KMS-11 (cell line): ENCODE measurements at regions not wholly inside any gene's neighbourhood (a gene's known extent, or its start where the extent isn't known, plus 50 kb on each side); places are given as distances from the start of the nearest gene placed in this dataset.

Source experiments
- H2AFZ ChIP-seq: fragments of 200-600 bp; sonication (generic); 2 replicates; pipeline ENCODE4 v1.6.1; 2016; ENCODE audit warnings: antibody characterized with exemption, mixed run types, low read depth
- H3K27ac ChIP-seq: fragments of 200-600 bp; sonication (generic); 2 replicates; pipeline ENCODE4 v1.6.1; 2016; ENCODE audit warnings: mild to moderate bottlenecking, mixed run types
- H3K27me3 ChIP-seq: fragments of 200-600 bp; sonication (generic); 2 replicates; pipeline ENCODE4 v1.6.1; 2017; ENCODE audit warnings: mild to moderate bottlenecking, low read depth, mixed run types, moderate library complexity; ENCODE audit not compliant: insufficient read depth
- H3K36me3 ChIP-seq: fragments of 200-600 bp; sonication (generic); 2 replicates; pipeline ENCODE4 v1.6.1; 2017; ENCODE audit warnings: mild to moderate bottlenecking, mixed run types; ENCODE audit not compliant: insufficient read depth
- H3K4me1 ChIP-seq: fragments of 200-600 bp; sonication (generic); 2 replicates; pipeline ENCODE4 v1.6.1; 2016; ENCODE audit warnings: mild to moderate bottlenecking, low read depth, mixed run types; ENCODE audit not compliant: poor library complexity, severe bottlenecking
- H3K4me2 ChIP-seq: fragments of 200-600 bp; sonication (generic); 2 replicates; pipeline ENCODE4 v1.7.0; 2016; ENCODE audit warnings: mild to moderate bottlenecking, mixed run types
- H3K4me3 ChIP-seq: fragments of 200-600 bp; sonication (generic); IDR thresholded peaks from 2 replicates; pipeline ENCODE4 v1.6.1; 2017; ENCODE audit warnings: low read depth, low read length, mixed read lengths; ENCODE audit not compliant: insufficient read depth
- H3K79me2 ChIP-seq: fragments of 200-600 bp; sonication (generic); 2 replicates; pipeline ENCODE4 v1.6.1; 2016; ENCODE audit warnings: low read depth, mixed run types; ENCODE audit not compliant: insufficient read depth
- H3K9ac ChIP-seq: fragments of 200-600 bp; sonication (generic); 2 replicates; pipeline ENCODE4 v1.6.1; 2016; ENCODE audit warnings: mild to moderate bottlenecking, mixed run types
- H4K20me1 ChIP-seq: fragments of 200-600 bp; sonication (generic); 2 replicates; pipeline ENCODE4 v1.6.1; 2016; ENCODE audit warnings: mild to moderate bottlenecking, mixed run types; ENCODE audit not compliant: insufficient read depth
- TF ChIP-seq, protein P1 (sequence below): fragments of 200-600 bp; sonication (generic); conservative IDR thresholded peaks from 2 replicates; pipeline ENCODE4 v1.6.1; 2017; ENCODE audit warnings: low read depth, mild to moderate bottlenecking, antibody characterized with exemption, low read length, moderate library complexity, mixed read lengths

DNA sequence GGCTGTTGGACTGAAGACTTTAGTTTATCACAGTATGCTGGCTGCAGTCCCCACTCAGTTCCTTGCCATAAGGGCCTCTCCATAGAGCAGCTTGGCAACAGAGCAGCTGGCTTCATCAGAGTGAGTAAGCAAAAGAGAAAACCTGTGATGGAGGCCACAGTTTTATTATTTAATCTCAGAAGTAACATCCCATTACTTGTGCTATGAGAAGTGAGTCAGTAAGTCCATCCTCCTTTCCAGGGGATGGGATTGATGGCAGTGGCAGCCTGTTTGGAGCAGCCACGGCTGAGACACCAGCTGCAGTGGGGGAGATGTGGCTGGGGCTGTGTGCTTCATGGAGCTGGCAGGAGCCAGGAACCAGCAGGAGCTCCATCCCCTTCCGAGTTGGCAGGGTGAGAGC, 138.5 kb upstream of the SRRM4 start:
- Histone ChIP-seq H3K4me2 (no peak overlapping the region), H3K36me3 (no peaks in the 10 kb centered on the region), H3K4me1 (no peaks in the 10 kb centered on the region), H3K79me2 (no peaks in the 10 kb centered on the region), H3K27me3 (no peaks in the 10 kb centered on the region), H2AFZ (no peak overlapping the region), H3K9ac (no peak overlapping the region), H3K27ac (no peak overlapping the region), H3K4me3 (no peak overlapping the region), H4K20me1 (no peaks in the 10 kb centered on the region)
- TF ChIP-seq, protein P1, sequence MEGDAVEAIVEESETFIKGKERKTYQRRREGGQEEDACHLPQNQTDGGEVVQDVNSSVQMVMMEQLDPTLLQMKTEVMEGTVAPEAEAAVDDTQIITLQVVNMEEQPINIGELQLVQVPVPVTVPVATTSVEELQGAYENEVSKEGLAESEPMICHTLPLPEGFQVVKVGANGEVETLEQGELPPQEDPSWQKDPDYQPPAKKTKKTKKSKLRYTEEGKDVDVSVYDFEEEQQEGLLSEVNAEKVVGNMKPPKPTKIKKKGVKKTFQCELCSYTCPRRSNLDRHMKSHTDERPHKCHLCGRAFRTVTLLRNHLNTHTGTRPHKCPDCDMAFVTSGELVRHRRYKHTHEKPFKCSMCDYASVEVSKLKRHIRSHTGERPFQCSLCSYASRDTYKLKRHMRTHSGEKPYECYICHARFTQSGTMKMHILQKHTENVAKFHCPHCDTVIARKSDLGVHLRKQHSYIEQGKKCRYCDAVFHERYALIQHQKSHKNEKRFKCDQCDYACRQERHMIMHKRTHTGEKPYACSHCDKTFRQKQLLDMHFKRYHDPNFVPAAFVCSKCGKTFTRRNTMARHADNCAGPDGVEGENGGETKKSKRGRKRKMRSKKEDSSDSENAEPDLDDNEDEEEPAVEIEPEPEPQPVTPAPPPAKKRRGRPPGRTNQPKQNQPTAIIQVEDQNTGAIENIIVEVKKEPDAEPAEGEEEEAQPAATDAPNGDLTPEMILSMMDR = no peak

DNA sequence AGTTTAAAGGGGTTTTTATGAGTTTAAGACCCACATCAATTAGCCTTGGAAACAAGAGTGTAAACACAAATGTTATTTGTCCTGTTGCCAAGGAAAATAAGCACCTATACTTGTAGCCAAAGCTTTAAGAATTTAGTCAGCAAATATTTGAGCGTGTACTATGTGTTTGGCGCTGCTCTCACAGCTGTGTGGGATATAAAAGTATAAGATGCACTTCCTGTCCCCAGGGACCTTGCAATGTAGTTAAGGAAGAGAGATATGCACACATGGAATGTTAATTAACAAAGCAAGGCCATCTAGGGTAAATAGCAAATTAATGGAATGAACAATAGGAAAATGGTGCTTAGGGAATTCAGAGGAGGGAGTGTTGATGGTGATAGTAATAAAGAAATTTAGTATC, 134.9 kb upstream of the SRRM4 start:
- Histone ChIP-seq H3K36me3 (no peaks in the 10 kb centered on the region), H3K4me3 (no peak overlapping the region), H3K4me2 (no peak overlapping the region), H3K9ac (no peak overlapping the region), H3K79me2 (no peaks in the 10 kb centered on the region), H3K4me1 (no peaks in the 10 kb centered on the region), H3K27me3 (no peaks in the 10 kb centered on the region), H4K20me1 (no peaks in the 10 kb centered on the region), H2AFZ (no peak overlapping the region), H3K27ac (no peak overlapping the region)
- TF ChIP-seq, protein P1 = no peak

GRCh38 chr12:118850244-118850825, 131.0 kb upstream of the SRRM4 start:
- Histone ChIP-seq H2AFZ (no peak overlapping the region), H3K27me3 (no peaks in the 10 kb centered on the region), H3K9ac (no peak overlapping the region), H3K27ac (no peak overlapping the region), H3K4me3 (no peak overlapping the region), H4K20me1 (no peaks in the 10 kb centered on the region), H3K36me3 (no peaks in the 10 kb centered on the region), H3K79me2 (no peaks in the 10 kb centered on the region), H3K4me2 (no peak overlapping the region), H3K4me1 (no peaks in the 10 kb centered on the region)
- TF ChIP-seq, protein P1 = peak; percentile 75

DNA sequence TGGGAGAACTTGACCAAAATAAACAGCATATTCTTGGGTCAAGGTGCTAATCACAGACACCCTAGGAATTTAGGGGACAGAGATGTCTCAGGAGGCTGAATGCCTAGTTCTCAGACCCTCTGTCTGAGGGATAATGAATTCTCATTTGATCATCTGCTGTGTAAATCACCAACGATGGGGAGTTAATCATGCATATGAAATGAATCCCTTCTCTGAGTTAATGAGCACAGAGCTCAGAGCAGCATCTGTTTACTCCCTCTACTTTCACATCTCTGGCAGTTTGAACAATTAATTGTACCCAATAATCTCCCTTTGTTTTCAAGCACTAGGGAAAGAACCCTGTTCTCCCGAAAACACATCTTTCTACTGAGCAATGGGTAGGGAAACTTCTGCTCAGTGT, 129.4 kb upstream of the SRRM4 start:
- no peaks in the 10 kb centered on the region for H3K36me3 ChIP-seq
- TF ChIP-seq, protein P1 = no peak
- H3K9ac ChIP-seq = no peak overlapping the region
- H3K79me2 ChIP-seq = no peaks in the 10 kb centered on the region
- no peaks in the 10 kb centered on the region for H3K4me1 ChIP-seq
- H4K20me1 ChIP-seq = no peaks in the 10 kb centered on the region
- no peaks in the 10 kb centered on the region for H3K27me3 ChIP-seq
- no peak overlapping the region for H3K27ac ChIP-seq
- no peak overlapping the region for H3K4me2 ChIP-seq
- H3K4me3 ChIP-seq = no peak overlapping the region
- no peak overlapping the region for H2AFZ ChIP-seq
